ENCODE measurements at regions not wholly inside any gene's neighbourhood (a gene's known extent, or its start where the extent isn't known, plus 50 kb on each side); places are given as distances from the start of the nearest gene placed in this dataset.

- no peak for TF ChIP-seq EZH2 (IDR thresholded peaks at IDR 0.05; ENCODE audit: borderline replicate concordance, low read depth, low read length, poor library complexity, severe bottlenecking)
- no peak for TF ChIP-seq CTCF (conservative IDR thresholded peaks at IDR 0.05; ENCODE audit: low read depth, low read length)
Measured at GRCh38 chr7:8939446-8939845, 506.0 kb downstream of the NXPH1 start.
